ENCODE measurements at regions not wholly inside any gene's neighbourhood (a gene's known extent, or its start where the extent isn't known, plus 50 kb on each side); places are given as distances from the start of the nearest gene placed in this dataset.

DNA sequence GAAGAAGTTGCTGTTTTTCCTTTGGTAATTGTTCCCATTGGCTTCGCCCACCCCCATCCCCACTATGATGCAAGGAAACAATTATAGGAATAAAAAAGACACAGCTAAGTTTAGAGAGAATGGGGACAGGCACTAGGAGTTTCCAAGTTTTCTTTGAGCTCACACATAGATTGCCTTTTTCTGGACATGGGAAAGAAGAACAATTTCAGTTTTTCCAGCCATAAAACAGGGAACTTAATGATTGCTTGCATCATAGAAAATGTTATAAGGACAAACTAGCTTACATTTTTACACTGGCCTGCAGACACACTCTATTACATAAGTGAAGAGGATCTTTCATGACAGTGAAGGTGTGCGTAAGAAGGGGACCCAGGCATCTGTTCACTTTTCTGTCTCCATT, 142.3 kb upstream of the ZFHX3 start:
- TF ChIP-seq, protein P1, sequence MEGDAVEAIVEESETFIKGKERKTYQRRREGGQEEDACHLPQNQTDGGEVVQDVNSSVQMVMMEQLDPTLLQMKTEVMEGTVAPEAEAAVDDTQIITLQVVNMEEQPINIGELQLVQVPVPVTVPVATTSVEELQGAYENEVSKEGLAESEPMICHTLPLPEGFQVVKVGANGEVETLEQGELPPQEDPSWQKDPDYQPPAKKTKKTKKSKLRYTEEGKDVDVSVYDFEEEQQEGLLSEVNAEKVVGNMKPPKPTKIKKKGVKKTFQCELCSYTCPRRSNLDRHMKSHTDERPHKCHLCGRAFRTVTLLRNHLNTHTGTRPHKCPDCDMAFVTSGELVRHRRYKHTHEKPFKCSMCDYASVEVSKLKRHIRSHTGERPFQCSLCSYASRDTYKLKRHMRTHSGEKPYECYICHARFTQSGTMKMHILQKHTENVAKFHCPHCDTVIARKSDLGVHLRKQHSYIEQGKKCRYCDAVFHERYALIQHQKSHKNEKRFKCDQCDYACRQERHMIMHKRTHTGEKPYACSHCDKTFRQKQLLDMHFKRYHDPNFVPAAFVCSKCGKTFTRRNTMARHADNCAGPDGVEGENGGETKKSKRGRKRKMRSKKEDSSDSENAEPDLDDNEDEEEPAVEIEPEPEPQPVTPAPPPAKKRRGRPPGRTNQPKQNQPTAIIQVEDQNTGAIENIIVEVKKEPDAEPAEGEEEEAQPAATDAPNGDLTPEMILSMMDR (conservative IDR thresholded peaks at IDR 0.05 in 1 of 2, IDR thresholded peaks at IDR 0.05 in 1 of 2; ENCODE audit: extremely low read depth in 1 of 2, insufficient read depth in 1 of 2, low read depth in 1 of 2, low read length in 2 of 2) = no peak
- TF ChIP-seq EZH2 (IDR thresholded peaks at IDR 0.05; ENCODE audit: borderline replicate concordance, low read length) = no peak

Measured in mammary epithelial cell (primary cell).